Renal cortex interstitium (tissue), 11 donors: ENCODE measurements at regions not wholly inside any gene's neighbourhood (a gene's known extent, or its start where the extent isn't known, plus 50 kb on each side); places are given as distances from the start of the nearest gene placed in this dataset.

ENCODE experiments used
- DNase-seq, 11 donors: peaks; one replicate each; pipeline ENCODE4 v3.0.0-alpha.2; 2013; ENCODE audit warnings: low read depth in 9 of 11, low spot score in 4 of 11; ENCODE audit errors: extremely low read depth in 1 of 11

DNA sequence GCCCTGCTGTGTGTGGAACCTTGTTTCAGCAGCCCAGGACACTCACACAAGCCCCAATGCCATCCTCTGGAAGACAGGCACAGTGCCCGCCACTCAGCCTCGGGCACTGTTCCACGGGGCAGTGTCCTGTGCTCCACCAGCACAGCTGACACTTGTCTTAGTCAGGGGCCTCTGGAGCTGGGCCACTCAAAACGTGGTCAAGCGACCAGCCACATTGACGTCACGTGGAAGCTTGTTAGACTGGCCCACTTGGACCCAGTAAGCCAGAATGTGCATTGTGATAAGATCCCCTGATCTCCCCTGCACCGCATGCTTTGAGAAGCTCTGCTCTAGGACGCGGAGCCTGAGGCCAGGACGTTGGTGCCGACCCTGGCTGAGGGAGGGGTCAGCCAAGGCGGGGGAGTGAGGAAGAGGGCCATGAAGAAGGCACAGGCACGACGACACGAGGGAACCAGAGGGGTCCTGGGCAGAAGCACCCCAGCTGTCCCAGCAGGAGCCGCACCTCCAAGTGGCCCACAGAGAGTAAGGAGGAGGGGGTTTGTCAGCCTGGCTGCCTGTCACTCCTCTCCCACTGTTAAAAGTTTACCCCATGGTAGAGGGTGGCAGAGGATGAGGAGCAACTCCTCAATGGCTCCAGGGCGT is 64.6 kb downstream of the LINC01488 start:
- DNase-seq, result no peak

DNA sequence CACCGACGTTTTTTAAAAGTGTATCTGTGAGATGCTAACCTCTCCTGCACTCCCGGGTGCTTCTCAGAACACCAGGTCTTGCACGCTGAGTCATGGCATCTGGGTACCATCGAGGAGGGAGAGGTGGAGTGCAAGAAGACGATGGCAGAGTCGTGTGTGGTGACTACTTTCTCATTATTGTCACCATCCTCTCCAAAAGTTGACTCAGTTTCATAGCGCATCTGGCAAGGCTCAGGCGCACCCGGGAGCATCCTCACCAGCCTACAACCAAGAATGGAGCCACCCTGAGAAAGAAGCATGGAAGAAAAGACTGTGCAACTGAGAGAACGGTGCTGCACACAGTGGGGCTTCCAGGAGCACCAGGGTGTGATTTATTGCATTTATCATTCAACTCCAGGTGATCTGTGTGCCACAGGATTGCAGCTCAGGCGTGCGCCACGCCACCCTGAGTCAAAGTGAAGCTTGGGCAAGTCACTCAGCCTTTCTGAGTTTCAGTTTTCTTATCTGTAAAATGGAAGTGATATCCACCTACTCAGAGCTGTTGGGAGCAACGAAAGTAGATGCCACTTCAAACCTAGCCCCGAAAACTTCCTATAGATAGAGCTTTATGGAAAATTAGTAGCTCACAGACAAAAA is 65.4 kb downstream of the LINC01488 start:
- no peak for DNase-seq

DNA sequence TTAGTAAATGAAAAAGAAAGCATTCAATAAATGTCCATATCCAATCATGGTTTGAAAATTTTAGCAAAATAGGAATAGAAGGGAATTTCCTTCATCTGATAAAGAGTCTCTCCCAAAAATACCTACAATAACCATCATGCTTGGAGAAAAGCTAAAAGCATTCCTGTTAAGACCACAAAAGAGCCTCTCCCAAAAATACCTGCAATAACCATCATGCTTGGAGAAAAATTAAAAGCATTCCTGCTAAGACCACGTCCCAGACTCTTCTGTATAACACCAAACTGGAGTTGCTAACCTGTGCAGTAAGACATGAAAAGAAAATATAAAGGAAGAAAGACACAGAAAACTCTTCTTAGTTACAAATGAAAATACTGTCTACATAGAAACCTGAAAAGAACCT is 69.4 kb downstream of the LINC01488 start:
- DNase-seq, result no peak

DNA sequence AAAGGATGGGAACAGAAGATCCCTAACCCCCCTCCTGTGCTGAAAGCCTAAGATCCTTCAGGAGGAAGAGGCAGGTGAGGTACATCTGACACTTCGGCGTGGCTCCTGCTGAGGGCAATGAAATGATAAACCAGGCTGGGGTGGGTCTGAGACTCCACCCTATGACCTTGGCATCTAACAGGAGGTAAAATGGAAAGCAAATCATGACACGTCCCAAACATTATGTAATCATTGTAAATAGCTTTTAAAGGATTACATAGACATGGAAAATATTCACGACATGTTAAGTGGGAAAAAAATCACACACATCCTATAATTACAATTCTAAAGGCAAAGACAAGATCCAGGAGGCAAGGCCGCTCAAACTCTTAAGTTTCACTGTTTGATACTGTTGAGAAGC is 70.5 kb downstream of the LINC01488 start:
- DNase-seq, result no peak

GRCh38 chr11:69552951-69553350 is 71.5 kb downstream of the LINC01488 start:
- no peak for DNase-seq

- no peak for DNase-seq
These were observed 72.2 kb downstream of the LINC01488 start for GRCh38 chr11:69553416-69554357.

GRCh38 chr11:69554849-69555248 is 73.4 kb downstream of the LINC01488 start:
- peak in 1 of 11 donors; percentile 13 for DNase-seq

GRCh38 chr11:69557266-69557665 is 75.8 kb downstream of the LINC01488 start:
- no peak for DNase-seq

GRCh38 chr11:69558519-69558941 is 77.1 kb downstream of the LINC01488 start:
- DNase-seq, result no peak

DNA sequence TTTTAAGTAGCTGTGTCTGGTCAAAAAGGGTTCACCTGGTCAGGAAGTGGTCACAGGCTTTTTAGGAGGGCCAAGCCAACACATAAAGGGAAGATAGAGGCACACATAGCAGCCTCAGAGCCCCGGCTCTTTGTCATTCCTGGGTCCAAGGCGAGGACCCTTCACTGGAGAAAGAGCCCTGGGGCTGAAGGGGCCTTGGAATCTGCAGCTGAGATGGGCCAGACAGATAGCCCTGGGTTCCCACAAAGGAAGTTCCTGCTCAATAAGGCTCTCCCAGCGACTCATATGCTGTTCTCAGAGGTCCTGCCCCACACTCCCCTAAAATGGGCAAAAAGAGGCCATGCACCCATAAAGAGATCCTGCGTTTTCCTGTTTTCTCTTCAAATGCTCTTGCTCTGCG is 77.7 kb downstream of the LINC01488 start:
- DNase-seq, result no peak

- DNase-seq, result no peak
These were observed 78.8 kb downstream of the LINC01488 start for GRCh38 chr11:69560141-69560790.

GRCh38 chr11:69562302-69562701 is 78.7 kb upstream of the CCND1 start:
- DNase-seq, result no peak

- DNase-seq, result no peak
These were observed 78.1 kb upstream of the CCND1 start for GRCh38 chr11:69562816-69563215.

DNA sequence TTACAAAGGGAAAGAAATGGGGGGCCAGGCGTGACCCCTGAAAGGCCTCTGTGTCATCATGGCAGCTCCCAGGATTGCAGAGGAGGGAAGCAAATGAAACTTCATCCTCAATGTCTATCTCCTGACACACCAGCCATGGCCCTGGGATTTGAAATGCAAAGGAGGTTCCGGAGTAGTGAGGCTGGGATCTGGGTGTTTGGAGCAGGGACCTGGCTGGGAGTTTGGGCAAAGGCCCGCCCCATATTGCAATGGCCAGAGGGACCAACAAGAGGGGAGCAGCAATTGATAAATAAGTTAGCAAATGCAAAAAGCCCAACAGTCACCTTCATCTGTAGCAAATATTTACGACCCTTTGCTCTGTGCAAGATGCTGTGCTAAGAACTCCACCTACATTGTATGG is 77.7 kb upstream of the CCND1 start:
- no peak for DNase-seq

GRCh38 chr11:69563946-69564775 is 76.8 kb upstream of the CCND1 start:
- no peak for DNase-seq

DNA sequence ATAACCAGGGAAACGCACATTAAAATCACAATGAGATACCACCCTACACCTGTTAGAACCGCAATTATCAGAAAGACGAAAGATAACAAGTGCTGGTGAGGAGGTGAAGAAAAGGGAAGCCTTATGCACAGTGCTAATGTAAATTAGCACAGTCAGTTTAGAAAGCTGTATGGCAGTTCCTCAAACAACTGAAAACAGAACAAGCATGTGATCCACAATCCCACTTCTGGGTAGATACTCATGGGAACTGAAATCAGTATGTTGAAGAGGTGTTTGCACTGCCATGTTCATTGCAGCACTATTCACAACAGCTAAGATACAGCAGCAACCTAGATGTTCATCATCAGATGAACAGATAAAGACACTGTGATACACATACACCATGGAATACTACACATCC is 75.0 kb upstream of the CCND1 start:
- DNase-seq, result no peak

DNA sequence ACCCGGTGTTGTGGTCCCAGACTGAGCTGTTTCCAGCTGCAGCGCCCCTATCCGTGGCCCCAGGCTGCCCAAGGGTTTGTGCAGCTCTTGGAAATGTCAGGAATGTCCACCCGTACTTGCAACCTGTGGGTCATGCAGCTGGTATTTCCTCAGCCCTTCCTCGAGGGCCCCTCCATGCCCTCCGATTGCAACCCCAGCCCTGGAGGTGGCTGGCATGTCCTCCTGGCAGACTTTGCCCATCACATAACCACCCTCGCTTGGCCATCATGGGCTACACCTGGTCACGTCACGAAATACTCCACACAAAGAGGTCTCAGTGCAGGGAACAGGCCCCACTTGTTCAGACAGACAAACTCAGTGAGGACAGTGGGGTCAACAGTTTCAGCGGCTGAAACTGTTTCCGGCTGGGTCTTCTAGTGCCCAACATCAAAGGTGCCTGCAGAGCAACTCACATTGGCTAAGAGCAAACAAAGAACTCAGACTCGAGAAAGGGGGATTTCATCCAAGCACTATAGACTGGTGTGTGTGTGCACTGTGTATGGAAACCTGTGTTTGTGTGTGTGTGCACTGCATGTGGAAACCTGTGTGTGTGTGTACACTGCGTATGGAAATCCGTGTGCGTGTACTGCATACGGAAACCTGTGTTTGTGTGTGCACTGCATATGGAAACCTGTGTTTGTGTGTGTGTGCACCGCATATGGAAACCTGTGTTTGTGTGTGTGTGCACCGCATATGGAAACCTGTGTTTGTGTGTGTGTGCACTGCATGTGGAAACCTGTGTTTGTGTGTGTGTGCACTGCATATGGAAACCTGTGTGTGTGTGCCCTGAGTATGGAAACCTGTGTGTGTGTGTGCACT is 72.8 kb upstream of the CCND1 start:
- no peak for DNase-seq

GRCh38 chr11:69568809-69569097 is 72.2 kb upstream of the CCND1 start:
- no peak for DNase-seq
